Embryonic facial prominence (tissue), 1 donor: ENCODE measurements at regions not wholly inside any gene's neighbourhood (a gene's known extent, or its start where the extent isn't known, plus 50 kb on each side); places are given as distances from the start of the nearest gene placed in this dataset.

ENCODE experiments used
- DNase-seq: peaks from one replicate; pipeline ENCODE4 v3.0.0-alpha.2; 2016; ENCODE audit errors: extremely low spot score

GRCh38 chr12:92032101-92032500 is 113.5 kb downstream of the BTG1 start:
- no peak for DNase-seq

- no peak for DNase-seq
Observed at GRCh38 chr12:92030618-92031017, 115.0 kb downstream of the BTG1 start.

DNA sequence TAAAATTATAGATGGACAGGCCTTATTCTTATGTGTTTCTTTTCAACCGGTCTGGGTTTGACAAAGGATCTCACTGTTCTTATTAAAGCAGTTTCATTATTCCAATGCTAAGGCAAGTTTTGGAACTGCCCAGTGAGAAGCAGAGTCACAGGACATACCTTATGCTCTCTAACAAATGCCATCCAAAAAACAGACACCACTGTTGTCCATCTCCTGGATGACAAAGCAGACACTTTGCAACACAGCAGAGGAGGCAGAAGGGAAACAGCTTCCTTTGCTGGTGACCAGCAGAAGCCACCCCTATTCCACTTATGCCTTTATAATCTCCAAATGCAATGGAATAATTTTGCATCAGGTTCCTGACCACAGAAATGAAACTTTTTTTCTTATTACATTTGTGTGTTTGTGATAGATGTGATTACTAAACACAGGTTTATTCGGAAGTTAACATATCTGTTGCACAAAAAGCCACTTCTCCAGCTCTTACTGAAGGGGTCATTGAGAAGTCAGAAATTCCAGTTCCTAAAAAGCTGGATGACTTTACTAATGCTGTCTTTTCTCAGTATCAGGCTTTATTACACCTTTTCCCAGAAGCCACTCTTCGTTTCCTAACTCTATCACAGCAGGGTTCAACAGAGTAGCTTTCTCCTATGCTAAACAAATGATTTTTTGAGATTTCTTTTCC is 115.6 kb downstream of the BTG1 start:
- no peak for DNase-seq

DNA sequence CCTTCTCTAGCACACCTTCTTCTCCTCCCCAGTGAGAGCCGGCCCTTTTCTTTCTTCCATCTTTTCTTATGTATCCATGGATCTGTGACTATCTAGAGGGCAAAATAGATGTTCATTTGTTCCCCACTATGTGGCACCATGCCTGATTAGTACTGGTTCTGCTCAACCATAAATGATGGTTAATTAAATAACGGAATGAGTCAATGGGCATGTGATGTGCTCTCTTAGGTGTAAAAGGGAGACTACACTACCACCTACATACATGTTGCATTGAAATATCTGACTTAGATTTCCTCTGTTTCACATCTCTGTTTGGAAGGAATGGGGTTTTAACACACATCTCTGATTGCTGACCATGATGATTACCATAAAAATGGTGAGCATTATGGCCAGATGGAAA is 116.5 kb downstream of the BTG1 start:
- DNase-seq, result no peak

GRCh38 chr12:92028441-92028709 is 117.3 kb downstream of the BTG1 start:
- no peak for DNase-seq

GRCh38 chr12:92027701-92028440 is 117.8 kb downstream of the BTG1 start:
- no peak for DNase-seq

DNA sequence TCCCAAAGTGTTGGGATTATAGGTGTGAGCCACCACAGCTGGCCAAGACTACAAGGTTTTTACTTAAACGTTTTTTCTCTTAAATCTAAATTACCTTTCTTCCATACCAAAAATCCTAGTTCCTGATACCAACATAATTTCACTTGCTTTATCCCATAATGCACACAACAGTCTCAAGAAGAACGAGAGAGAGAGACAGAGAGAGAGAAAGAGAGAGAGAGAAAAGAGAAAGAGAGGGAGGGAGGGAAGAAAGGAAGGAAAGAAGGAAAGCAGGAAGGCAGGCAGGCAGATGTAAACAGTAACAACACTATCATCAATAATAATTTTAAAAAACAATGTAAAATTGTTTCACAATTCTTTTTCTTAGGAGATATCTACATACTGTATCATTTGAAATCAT is 118.4 kb downstream of the BTG1 start:
- no peak for DNase-seq

DNA sequence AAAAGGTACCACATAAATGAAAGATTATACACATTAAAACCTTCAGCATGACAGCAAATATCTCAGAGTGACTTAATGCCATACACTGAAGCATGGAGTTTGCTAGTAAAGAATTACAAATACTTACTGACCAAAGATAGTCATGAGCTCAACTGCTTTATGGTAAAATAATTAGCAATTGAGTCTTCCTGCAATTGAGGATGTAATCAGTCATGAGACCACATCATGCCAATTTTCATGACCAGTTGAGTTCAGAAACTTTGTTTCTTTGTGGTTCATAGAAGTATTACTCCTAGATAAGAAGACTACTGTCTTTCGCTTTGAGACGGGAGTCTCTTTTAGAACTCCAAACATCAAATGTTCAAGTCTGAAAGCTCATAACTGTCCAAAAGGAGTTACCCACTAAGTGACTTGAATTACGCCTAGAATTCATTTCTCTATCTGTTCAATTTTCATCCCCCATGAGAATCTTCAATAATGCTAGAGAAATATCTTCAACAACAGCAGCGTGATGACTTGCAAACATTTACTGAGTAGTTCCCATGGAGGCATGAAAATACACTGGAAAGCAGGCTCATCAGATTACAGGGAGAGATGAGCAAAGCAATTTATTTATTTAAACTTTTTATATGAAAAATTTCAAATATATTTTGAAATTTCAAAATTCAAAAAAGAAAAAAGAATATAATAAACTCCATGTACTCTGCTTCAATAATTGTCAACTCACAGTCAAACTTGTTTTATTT is 120.0 kb downstream of the BTG1 start:
- no peak for DNase-seq

- DNase-seq, result no peak
Observed at GRCh38 chr12:92022093-92022492, 123.6 kb downstream of the BTG1 start.

DNA sequence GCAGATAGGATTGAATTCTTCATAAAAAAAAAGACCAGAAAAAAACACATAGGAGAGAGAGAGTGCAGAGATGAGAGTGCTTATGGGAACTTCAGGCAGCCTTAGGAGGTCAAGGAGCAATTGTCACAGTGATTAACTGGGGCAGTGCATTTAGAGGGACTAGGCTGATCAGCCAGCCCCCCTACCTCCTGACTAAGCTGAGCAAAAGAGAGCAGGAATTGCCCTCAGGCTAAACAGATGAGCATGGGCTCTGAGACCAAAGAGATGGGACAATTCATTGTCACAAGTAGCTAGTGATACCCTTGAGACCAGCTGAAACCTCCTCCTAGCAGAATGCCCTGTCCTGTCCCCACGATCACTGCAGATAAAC is 124.0 kb downstream of the BTG1 start:
- no peak for DNase-seq

- no peak for DNase-seq
Observed at GRCh38 chr12:92020983-92021665, 124.5 kb downstream of the BTG1 start.

- DNase-seq, result peak; percentile 22
Observed at GRCh38 chr12:92019491-92020277, 126.0 kb downstream of the BTG1 start.

- no peak for DNase-seq
Observed at GRCh38 chr12:92012691-92013090, 133.0 kb downstream of the BTG1 start.

DNA sequence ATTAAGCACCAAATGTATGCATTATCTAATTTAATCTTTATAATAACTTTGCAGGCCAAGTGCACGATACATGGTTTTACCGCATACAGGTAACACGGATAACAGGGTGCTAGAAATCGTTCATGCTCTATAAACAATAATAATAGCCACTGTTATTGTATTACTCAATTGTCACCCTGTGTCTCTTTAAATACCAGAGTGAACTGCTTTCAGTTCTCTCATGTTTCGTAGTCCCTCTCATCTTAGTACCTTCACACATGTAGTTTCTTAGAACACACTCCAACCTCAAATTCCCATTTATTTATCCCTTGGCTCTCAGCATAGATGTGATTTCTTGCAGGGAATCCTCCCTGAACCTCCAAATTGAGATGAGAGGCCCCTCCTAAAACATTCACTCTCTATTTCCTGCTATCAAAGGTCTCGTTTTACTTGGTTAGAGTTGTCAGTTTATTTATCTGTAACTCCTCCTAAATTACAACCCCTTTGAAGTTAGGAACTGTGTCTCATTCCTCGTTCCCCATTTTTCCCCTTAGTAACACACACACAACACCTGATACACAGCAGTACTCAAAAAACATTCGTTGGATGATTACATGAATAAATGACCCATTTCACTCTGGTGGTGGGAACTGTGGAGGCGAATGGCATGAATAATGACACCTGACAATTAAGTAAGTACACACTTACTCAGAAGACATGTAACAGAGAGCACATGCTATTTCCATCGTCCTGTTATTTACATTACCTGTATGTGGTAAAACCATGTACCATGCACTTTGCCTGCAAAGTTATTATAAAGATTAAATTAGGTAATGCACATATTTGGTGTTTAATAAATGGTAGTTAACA is 134.6 kb downstream of the BTG1 start:
- no peak for DNase-seq

DNA sequence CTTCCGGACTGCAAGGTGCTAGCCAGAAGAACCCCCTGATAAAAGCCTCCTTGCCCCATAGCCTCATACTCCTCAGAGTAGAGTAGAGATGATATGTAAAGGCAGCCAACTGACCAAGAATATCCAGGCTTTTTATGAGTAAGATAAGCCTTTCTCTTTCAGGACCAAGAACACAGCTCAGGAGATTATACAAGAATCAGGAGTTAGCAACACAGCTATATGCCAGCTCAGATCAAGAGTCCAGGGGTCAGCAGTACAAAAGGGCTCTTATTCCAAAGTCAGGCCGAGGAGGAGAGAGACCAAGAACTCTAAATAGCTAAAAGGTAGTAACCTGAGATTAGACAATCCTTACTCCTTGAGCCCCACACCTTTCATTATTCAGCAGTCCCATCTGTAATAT is 135.3 kb downstream of the BTG1 start:
- no peak for DNase-seq

GRCh38 chr12:92008345-92008744 is 137.3 kb downstream of the BTG1 start:
- DNase-seq, result no peak

DNA sequence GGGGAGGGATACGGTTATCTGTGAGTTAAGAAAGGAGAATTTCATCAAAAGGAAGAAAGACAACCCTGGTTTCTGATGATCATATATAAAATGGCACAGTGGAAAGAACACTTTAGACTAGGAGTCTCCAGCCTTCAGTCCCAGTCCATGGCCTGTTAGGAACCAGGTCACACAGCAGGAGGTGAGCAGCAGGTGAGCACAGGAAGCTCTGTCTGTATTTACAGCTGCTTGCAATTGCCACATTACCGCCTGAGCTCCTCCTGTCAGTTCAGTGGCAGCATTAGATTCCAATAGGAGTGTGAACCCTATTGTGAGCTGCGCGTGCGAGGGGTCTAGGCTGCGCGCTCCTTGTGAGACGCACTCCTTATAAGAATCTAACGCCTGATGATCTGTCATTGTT is 137.9 kb downstream of the BTG1 start:
- DNase-seq, result no peak

DNA sequence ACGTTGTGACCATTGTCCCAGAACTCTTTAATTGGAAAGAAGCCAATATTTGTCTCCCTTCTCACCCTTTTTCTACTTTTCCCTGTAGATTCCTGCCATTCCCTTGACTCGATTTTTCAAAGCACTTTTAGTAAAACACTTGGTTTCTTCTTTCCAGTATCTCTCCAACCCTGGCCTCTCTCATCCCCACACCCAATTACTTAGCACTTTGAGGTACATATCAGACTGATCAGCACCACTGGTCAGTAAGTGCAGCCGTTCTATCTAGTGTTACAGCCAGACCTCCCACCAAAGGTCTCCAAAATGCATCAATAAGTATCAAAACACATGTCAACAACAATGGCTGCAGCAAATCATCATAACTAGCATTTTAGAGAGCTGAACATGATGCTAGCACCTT is 141.9 kb downstream of the BTG1 start:
- DNase-seq, result no peak

GRCh38 chr12:92002673-92003382 is 142.8 kb downstream of the BTG1 start:
- no peak for DNase-seq

GRCh38 chr12:92002195-92002649 is 143.4 kb downstream of the BTG1 start:
- no peak for DNase-seq
